OCI-LY1 (cell line): ENCODE measurements at regions not wholly inside any gene's neighbourhood (a gene's known extent, or its start where the extent isn't known, plus 50 kb on each side); places are given as distances from the start of the nearest gene placed in this dataset.

Experiments
- EZH2 ChIP-seq: fragments of 200-600 bp; sonication (generic), shearing (Covaris generic); IDR thresholded peaks from 2 replicates; pipeline ENCODE4 v1.8.0; 2017; ENCODE audit warnings: borderline replicate concordance, mixed run types, mild to moderate bottlenecking, antibody characterized with exemption, low read length, moderate library complexity, mixed read lengths
- TF ChIP-seq, protein P1 (sequence below): fragments of 200-600 bp; sonication (generic), shearing (Covaris generic); IDR thresholded peaks from 2 replicates; pipeline ENCODE4 v1.5.1; 2017; ENCODE audit warnings: mild to moderate bottlenecking, antibody characterized with exemption, low read length, moderate library complexity, mixed read lengths

DNA sequence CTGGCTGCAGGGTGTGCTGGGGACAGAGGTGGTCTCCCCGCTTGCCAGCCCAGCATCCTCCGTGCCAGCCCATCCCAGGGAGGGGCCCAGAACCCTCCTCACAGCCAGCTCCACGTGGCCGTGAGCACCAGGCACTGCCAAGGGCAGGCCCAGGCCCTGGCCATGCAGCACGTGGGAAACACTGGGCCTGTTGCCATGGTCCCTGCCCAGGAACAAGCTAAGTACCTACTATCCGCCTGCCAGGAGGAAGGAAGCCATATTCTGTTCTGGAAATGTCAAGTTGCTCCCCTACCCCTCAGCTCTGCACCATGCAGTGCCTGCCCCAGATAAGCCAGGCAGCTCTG is 250.6 kb downstream of the CYP26B1 start:
- TF ChIP-seq, protein P1, sequence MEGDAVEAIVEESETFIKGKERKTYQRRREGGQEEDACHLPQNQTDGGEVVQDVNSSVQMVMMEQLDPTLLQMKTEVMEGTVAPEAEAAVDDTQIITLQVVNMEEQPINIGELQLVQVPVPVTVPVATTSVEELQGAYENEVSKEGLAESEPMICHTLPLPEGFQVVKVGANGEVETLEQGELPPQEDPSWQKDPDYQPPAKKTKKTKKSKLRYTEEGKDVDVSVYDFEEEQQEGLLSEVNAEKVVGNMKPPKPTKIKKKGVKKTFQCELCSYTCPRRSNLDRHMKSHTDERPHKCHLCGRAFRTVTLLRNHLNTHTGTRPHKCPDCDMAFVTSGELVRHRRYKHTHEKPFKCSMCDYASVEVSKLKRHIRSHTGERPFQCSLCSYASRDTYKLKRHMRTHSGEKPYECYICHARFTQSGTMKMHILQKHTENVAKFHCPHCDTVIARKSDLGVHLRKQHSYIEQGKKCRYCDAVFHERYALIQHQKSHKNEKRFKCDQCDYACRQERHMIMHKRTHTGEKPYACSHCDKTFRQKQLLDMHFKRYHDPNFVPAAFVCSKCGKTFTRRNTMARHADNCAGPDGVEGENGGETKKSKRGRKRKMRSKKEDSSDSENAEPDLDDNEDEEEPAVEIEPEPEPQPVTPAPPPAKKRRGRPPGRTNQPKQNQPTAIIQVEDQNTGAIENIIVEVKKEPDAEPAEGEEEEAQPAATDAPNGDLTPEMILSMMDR, result no peak
- no peak for TF ChIP-seq EZH2
